ENCODE measurements at regions not wholly inside any gene's neighbourhood (a gene's known extent, or its start where the extent isn't known, plus 50 kb on each side); places are given as distances from the start of the nearest gene placed in this dataset.
"Not testable (repeated sequence)": the region's sequence is repeated elsewhere in the genome, so short reads cannot be mapped to it uniquely, and the experiment has no call there.

GRCh38 chr11:69912911-69913451 is 93.8 kb upstream of the FGF3 start:
- Histone ChIP-seq H3K36me3 (ENCODE audit: control insufficient read depth in 1 of 2, insufficient read depth in 2 of 2, low read length in 2 of 2) (no peaks in the 10 kb centered on the region), H3K4me1 (ENCODE audit: control insufficient read depth in 1 of 2, insufficient read depth in 2 of 2, low read length in 2 of 2) (peaks cover 4 to 10% of the 10 kb centered on the region in 2 donors), H3K27ac (ENCODE audit: low read depth, low read length) (no peak overlapping the region), H3K4me3 (ENCODE audit: low read depth in 1 of 2, low read length in 2 of 2) (no peak overlapping the region), H3K9ac (ENCODE audit: low read depth in 1 of 2, low read length in 2 of 2) (no peak overlapping the region), H3K27me3 (ENCODE audit: control insufficient read depth in 1 of 2, insufficient read depth in 2 of 2, low read length in 2 of 2) (peaks cover 2 to 19% of the 10 kb centered on the region in 2 donors), H3K9me3 (ENCODE audit: control insufficient read depth in 1 of 2, low read length in 2 of 2) (no peaks in the 10 kb centered on the region)

- Histone ChIP-seq H3K27ac (ENCODE audit: low read depth, low read length) (no peak overlapping the region), H3K4me1 (ENCODE audit: control insufficient read depth in 1 of 2, insufficient read depth in 2 of 2, low read length in 2 of 2) (peaks cover 4 to 15% of the 10 kb centered on the region in 2 donors), H3K9me3 (ENCODE audit: control insufficient read depth in 1 of 2, low read length in 2 of 2) (no peaks in the 10 kb centered on the region), H3K9ac (ENCODE audit: low read depth in 1 of 2, low read length in 2 of 2) (no peak overlapping the region), H3K4me3 (ENCODE audit: low read depth in 1 of 2, low read length in 2 of 2) (no peak overlapping the region), H3K27me3 (ENCODE audit: control insufficient read depth in 1 of 2, insufficient read depth in 2 of 2, low read length in 2 of 2) (peaks cover 7 to 26% of the 10 kb centered on the region in 2 donors), H3K36me3 (ENCODE audit: control insufficient read depth in 1 of 2, insufficient read depth in 2 of 2, low read length in 2 of 2) (no peaks in the 10 kb centered on the region)
Observed at GRCh38 chr11:69913591-69914285, 94.5 kb upstream of the FGF3 start.

- Histone ChIP-seq H3K4me1 (ENCODE audit: control insufficient read depth in 1 of 2, insufficient read depth in 2 of 2, low read length in 2 of 2) (peaks cover 4 to 15% of the 10 kb centered on the region in 2 donors), H3K27ac (ENCODE audit: low read depth, low read length) (no peak overlapping the region), H3K27me3 (ENCODE audit: control insufficient read depth in 1 of 2, insufficient read depth in 2 of 2, low read length in 2 of 2) (peaks cover 7 to 29% of the 10 kb centered on the region in 2 donors), H3K4me3 (ENCODE audit: low read depth in 1 of 2, low read length in 2 of 2) (no peak overlapping the region), H3K9ac (ENCODE audit: low read depth in 1 of 2, low read length in 2 of 2) (no peak overlapping the region), H3K9me3 (ENCODE audit: control insufficient read depth in 1 of 2, low read length in 2 of 2) (no peaks in the 10 kb centered on the region), H3K36me3 (ENCODE audit: control insufficient read depth in 1 of 2, insufficient read depth in 2 of 2, low read length in 2 of 2) (no peaks in the 10 kb centered on the region)
Observed at GRCh38 chr11:69914286-69915150, 95.3 kb upstream of the FGF3 start.

- H3K36me3 ChIP-seq (ENCODE audit: control insufficient read depth in 1 of 2, insufficient read depth in 2 of 2, low read length in 2 of 2), result no peaks in the 10 kb centered on the region
- H3K4me1 ChIP-seq (ENCODE audit: control insufficient read depth in 1 of 2, insufficient read depth in 2 of 2, low read length in 2 of 2), result peaks cover 4 to 15% of the 10 kb centered on the region in 2 donors
- no peak overlapping the region for H3K4me3 ChIP-seq (ENCODE audit: low read depth in 1 of 2, low read length in 2 of 2)
- H3K27me3 ChIP-seq (ENCODE audit: control insufficient read depth in 1 of 2, insufficient read depth in 2 of 2, low read length in 2 of 2), result peaks cover 7 to 30% of the 10 kb centered on the region in 2 donors
- no peaks in the 10 kb centered on the region for H3K9me3 ChIP-seq (ENCODE audit: control insufficient read depth in 1 of 2, low read length in 2 of 2)
- H3K27ac ChIP-seq (ENCODE audit: low read depth, low read length), result no peak overlapping the region
- H3K9ac ChIP-seq (ENCODE audit: low read depth in 1 of 2, low read length in 2 of 2), result no peak overlapping the region
Observed at GRCh38 chr11:69915151-69915500, 95.9 kb upstream of the FGF3 start.

- H3K27ac ChIP-seq (ENCODE audit: low read depth, low read length), result no peak overlapping the region
- H3K36me3 ChIP-seq (ENCODE audit: control insufficient read depth in 1 of 2, insufficient read depth in 2 of 2, low read length in 2 of 2), result no peaks in the 10 kb centered on the region
- peaks cover 7 to 30% of the 10 kb centered on the region in 2 donors for H3K27me3 ChIP-seq (ENCODE audit: control insufficient read depth in 1 of 2, insufficient read depth in 2 of 2, low read length in 2 of 2)
- H3K4me1 ChIP-seq (ENCODE audit: control insufficient read depth in 1 of 2, insufficient read depth in 2 of 2, low read length in 2 of 2), result peaks cover 4 to 15% of the 10 kb centered on the region in 2 donors
- no peaks in the 10 kb centered on the region for H3K9me3 ChIP-seq (ENCODE audit: control insufficient read depth in 1 of 2, low read length in 2 of 2)
- no peak overlapping the region for H3K9ac ChIP-seq (ENCODE audit: low read depth in 1 of 2, low read length in 2 of 2)
- H3K4me3 ChIP-seq (ENCODE audit: low read depth in 1 of 2, low read length in 2 of 2), result peak overlapping the region in 1 of 2 donors; percentile 6
Observed at GRCh38 chr11:69915501-69916250, 96.5 kb upstream of the FGF3 start.

- not testable (repeated sequence) for H3K36me3 ChIP-seq (ENCODE audit: control insufficient read depth in 1 of 2, insufficient read depth in 2 of 2, low read length in 2 of 2); H3K27ac ChIP-seq (ENCODE audit: low read depth, low read length); H3K4me3 ChIP-seq (ENCODE audit: low read depth in 1 of 2, low read length in 2 of 2); H3K9ac ChIP-seq (ENCODE audit: low read depth in 1 of 2, low read length in 2 of 2); H3K9me3 ChIP-seq (ENCODE audit: control insufficient read depth in 1 of 2, low read length in 2 of 2)
- peaks cover 7 to 28% of the 10 kb centered on the region in 2 donors for H3K27me3 ChIP-seq (ENCODE audit: control insufficient read depth in 1 of 2, insufficient read depth in 2 of 2, low read length in 2 of 2)
- peaks cover 4 to 15% of the 10 kb centered on the region in 2 donors for H3K4me1 ChIP-seq (ENCODE audit: control insufficient read depth in 1 of 2, insufficient read depth in 2 of 2, low read length in 2 of 2)
Observed at GRCh38 chr11:69916251-69916649, 97.0 kb upstream of the FGF3 start.

GRCh38 chr11:69916806-69917387 is 97.7 kb upstream of the FGF3 start:
- peaks cover 7 to 23% of the 10 kb centered on the region in 2 donors for H3K27me3 ChIP-seq (ENCODE audit: control insufficient read depth in 1 of 2, insufficient read depth in 2 of 2, low read length in 2 of 2)
- H3K9ac ChIP-seq (ENCODE audit: low read depth in 1 of 2, low read length in 2 of 2), result no peak overlapping the region
- no peak overlapping the region for H3K4me3 ChIP-seq (ENCODE audit: low read depth in 1 of 2, low read length in 2 of 2)
- no peak overlapping the region for H3K27ac ChIP-seq (ENCODE audit: low read depth, low read length)
- peaks cover 4 to 15% of the 10 kb centered on the region in 2 donors for H3K4me1 ChIP-seq (ENCODE audit: control insufficient read depth in 1 of 2, insufficient read depth in 2 of 2, low read length in 2 of 2)
- H3K36me3 ChIP-seq (ENCODE audit: control insufficient read depth in 1 of 2, insufficient read depth in 2 of 2, low read length in 2 of 2), result no peaks in the 10 kb centered on the region
- no peaks in the 10 kb centered on the region for H3K9me3 ChIP-seq (ENCODE audit: control insufficient read depth in 1 of 2, low read length in 2 of 2)

GRCh38 chr11:69917529-69917928 is 98.3 kb upstream of the FGF3 start:
- Histone ChIP-seq H3K36me3 (ENCODE audit: control insufficient read depth in 1 of 2, insufficient read depth in 2 of 2, low read length in 2 of 2) (no peaks in the 10 kb centered on the region), H3K4me3 (ENCODE audit: low read depth in 1 of 2, low read length in 2 of 2) (no peak overlapping the region), H3K4me1 (ENCODE audit: control insufficient read depth in 1 of 2, insufficient read depth in 2 of 2, low read length in 2 of 2) (peaks cover 4 to 15% of the 10 kb centered on the region in 2 donors), H3K9ac (ENCODE audit: low read depth in 1 of 2, low read length in 2 of 2) (no peak overlapping the region), H3K27me3 (ENCODE audit: control insufficient read depth in 1 of 2, insufficient read depth in 2 of 2, low read length in 2 of 2) (peaks cover 7 to 17% of the 10 kb centered on the region in 2 donors), H3K27ac (ENCODE audit: low read depth, low read length) (no peak overlapping the region), H3K9me3 (ENCODE audit: control insufficient read depth in 1 of 2, low read length in 2 of 2) (no peaks in the 10 kb centered on the region)

- no peak overlapping the region for H3K27ac ChIP-seq (ENCODE audit: low read depth, low read length)
- no peak overlapping the region for H3K4me3 ChIP-seq (ENCODE audit: low read depth in 1 of 2, low read length in 2 of 2)
- peaks cover 7 to 20% of the 10 kb centered on the region in 2 donors for H3K27me3 ChIP-seq (ENCODE audit: control insufficient read depth in 1 of 2, insufficient read depth in 2 of 2, low read length in 2 of 2)
- H3K4me1 ChIP-seq (ENCODE audit: control insufficient read depth in 1 of 2, insufficient read depth in 2 of 2, low read length in 2 of 2), result peaks cover 4 to 15% of the 10 kb centered on the region in 2 donors
- H3K36me3 ChIP-seq (ENCODE audit: control insufficient read depth in 1 of 2, insufficient read depth in 2 of 2, low read length in 2 of 2), result no peaks in the 10 kb centered on the region
- no peaks in the 10 kb centered on the region for H3K9me3 ChIP-seq (ENCODE audit: control insufficient read depth in 1 of 2, low read length in 2 of 2)
- no peak overlapping the region for H3K9ac ChIP-seq (ENCODE audit: low read depth in 1 of 2, low read length in 2 of 2)
Observed at GRCh38 chr11:69918231-69918937, 99.2 kb upstream of the FGF3 start.
